ENCODE measurements at regions not wholly inside any gene's neighbourhood (a gene's known extent, or its start where the extent isn't known, plus 50 kb on each side); places are given as distances from the start of the nearest gene placed in this dataset.

- TF ChIP-seq POLR2A (IDR thresholded peaks at IDR 0.05; ENCODE audit: extremely low read depth, insufficient read length) (no peak), MAX (IDR thresholded peaks at IDR 0.05; ENCODE audit: low read depth, low read length) (no peak)
- TF ChIP-seq, protein P1, sequence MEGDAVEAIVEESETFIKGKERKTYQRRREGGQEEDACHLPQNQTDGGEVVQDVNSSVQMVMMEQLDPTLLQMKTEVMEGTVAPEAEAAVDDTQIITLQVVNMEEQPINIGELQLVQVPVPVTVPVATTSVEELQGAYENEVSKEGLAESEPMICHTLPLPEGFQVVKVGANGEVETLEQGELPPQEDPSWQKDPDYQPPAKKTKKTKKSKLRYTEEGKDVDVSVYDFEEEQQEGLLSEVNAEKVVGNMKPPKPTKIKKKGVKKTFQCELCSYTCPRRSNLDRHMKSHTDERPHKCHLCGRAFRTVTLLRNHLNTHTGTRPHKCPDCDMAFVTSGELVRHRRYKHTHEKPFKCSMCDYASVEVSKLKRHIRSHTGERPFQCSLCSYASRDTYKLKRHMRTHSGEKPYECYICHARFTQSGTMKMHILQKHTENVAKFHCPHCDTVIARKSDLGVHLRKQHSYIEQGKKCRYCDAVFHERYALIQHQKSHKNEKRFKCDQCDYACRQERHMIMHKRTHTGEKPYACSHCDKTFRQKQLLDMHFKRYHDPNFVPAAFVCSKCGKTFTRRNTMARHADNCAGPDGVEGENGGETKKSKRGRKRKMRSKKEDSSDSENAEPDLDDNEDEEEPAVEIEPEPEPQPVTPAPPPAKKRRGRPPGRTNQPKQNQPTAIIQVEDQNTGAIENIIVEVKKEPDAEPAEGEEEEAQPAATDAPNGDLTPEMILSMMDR (IDR thresholded peaks at IDR 0.05; ENCODE audit: low read depth, low read length), result peak; percentile 3
Observed at GRCh38 chr9:81103597-81104471, 585.5 kb downstream of the TLE1 start.
